Stimulated activated naive CD4-positive, alpha-beta T cell treated with Interleukin-2 at 50 U/mL for 16 hours (primary cell): ENCODE measurements at regions not wholly inside any gene's neighbourhood (a gene's known extent, or its start where the extent isn't known, plus 50 kb on each side); places are given as distances from the start of the nearest gene placed in this dataset.

Experiments
- DNase-seq: peaks from one replicate; lab custom pipeline; 2025; lab: John Stamatoyannopoulos, UW

DNA sequence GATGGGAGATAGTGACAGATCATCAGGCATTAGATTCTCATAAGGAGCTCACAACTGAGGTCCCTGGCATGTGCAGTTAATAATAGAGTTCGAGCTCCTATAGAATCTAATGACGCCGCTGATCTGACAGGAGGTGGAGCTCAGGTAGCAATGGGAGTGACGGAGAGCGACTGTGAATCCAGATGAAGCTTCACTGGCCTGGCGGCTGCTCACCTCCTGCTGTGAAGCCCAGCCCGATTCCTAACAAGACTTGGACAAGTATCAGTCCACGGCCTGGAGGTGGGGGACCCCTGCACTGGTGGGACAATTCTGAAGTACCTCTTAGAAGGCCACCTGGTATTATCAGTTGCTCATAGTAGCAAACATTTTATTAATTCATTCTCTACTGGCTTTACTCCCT lies 377.9 kb upstream of the ITGA1 start:
- no peak for DNase-seq

DNA sequence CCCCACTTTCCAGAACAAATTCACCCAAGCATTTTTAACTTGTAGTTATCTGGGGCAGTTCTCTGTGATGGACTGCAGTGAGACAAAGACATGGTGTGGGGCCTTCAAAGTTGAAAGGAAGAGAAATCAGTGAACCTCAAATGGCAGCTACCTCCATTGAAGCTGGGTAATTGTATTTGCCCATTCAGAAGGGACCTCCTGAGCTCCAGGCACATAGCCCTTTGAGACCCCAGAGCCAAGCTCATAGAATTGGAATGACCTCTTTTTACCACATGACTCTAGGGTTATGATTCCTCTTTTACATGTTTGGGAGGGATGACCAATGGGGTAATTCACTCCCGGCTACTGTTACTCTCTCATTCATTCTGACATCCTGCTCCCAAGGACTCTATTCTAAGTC lies 368.4 kb upstream of the ITGA1 start:
- no peak for DNase-seq

GRCh38 chr5:52427615-52428014 lies 360.1 kb upstream of the ITGA1 start:
- DNase-seq = no peak

DNA sequence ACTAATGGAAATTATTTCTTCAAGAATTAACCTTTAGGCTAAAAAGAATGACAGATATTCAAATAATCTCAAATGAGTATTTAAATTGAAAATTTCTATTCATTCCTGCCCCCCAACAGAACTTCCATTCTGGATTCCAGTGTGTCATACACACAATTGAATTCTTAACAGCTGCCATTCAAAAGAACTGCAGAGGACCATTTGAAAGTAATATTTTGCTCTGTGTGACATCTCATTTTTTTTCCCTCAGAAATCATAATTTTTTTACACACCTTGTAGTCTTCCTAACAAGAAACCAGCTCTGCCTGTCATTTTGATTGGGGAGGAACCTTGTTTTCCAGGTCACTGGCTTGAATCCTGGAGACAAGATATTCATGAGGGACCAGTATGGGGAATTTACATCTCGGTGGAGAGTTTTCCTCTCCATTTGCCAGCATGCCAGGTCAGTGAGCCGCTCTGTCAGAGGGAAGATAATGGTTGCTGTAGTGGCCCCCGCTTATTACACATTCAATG lies 358.7 kb upstream of the ITGA1 start:
- no peak for DNase-seq

DNA sequence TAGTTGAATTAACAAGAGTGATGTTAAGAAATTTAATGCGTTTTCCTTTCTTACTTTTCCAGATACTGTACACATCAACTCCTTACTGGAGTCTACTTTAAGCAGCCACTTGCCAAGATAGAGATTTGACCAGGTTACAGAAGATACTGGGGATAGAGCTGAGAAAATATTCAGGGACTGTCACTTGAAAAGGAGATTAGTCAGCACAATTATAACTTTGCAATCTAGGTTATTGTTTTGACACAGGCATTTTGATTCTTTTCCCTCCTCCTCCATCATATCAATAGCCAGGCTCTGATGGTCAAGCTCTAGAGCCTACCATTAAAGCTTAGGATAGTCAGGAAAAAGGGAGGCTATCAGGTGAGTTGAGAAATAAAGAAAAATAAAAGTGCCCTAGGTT lies 345.9 kb upstream of the ITGA1 start:
- no peak for DNase-seq

DNA sequence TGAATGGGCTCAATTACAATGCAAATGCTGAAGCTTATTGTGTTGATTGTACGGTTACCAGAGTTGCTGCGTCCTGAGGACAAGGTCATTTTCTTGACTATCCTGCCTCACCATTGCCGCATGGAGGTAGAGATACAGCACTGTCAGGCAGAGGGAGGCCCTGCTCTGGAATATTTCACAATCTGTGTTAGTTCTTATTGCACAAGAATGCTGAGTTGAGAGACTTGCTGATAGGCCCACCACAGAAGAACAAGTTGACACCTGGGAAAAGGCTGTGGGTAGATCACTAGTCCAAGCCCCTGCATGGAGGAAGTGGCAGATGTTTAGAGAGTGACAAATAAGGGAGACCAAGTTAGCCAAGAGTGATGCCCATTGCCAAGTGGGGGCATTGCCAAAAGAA lies 344.5 kb upstream of the ITGA1 start:
- DNase-seq = no peak

DNA sequence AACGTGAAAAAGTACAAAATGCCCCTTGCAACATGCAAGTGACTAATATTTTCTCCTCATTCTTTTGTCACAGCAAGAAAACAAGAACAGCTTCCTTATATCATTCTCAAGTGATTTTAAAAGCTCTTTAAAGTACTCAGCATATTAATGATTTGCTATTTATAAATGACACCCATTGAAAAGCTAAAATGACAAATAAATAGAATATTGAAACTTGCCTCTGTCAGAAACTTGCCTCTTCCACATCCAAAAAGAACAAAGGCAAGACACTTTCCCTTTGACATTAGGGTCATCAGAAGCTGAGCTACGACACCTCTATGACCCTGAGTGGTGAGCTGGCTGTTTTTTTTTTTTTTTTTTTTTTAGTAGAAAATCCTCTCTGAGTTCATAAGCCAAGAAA lies 339.6 kb upstream of the ITGA1 start:
- no peak for DNase-seq

GRCh38 chr5:52449516-52449915 lies 338.2 kb upstream of the ITGA1 start:
- no peak for DNase-seq

GRCh38 chr5:52452098-52452497 lies 335.6 kb upstream of the ITGA1 start:
- DNase-seq = no peak

DNA sequence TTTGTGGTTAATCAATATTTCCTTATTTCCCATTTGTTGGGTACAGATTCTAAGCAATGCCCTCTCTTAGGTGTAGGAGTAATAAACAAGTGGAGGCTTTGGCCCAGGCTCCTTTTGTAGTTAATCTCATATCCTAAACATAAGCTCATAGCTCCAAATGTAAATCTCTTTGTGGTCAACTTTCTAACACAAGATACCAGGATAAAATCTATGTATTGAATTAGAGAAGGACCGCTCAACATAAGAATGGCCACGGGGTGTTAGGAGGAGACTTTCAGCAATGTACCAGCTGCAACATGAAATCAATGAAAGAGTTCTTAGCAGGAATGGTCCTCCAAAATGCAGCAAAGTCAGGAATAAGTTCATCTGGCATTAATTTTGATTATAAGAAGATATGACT lies 334.5 kb upstream of the ITGA1 start:
- DNase-seq = no peak

DNA sequence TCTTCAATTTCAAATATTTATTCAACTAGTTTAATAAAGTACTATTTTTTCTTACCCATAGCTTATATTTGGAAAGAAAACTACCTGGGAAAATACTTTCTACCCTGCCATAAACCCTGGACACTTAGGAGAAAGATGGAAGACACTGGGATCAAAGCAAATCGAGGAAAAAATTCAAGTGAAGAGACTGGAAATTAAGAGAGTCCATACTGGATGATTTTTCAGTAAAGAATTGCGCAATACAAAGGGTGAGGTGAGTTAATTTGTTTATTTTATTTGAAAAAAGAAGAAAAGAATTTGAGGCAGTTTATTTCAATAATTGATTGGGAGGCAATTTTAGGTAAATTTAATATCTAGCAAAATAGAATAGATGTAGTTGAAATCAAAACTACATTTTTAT lies 331.8 kb upstream of the ITGA1 start:
- no peak for DNase-seq

- DNase-seq = no peak
Measured at GRCh38 chr5:52457810-52458209, 329.9 kb upstream of the ITGA1 start.

GRCh38 chr5:52466113-52466512 lies 321.6 kb upstream of the ITGA1 start:
- DNase-seq = no peak

DNA sequence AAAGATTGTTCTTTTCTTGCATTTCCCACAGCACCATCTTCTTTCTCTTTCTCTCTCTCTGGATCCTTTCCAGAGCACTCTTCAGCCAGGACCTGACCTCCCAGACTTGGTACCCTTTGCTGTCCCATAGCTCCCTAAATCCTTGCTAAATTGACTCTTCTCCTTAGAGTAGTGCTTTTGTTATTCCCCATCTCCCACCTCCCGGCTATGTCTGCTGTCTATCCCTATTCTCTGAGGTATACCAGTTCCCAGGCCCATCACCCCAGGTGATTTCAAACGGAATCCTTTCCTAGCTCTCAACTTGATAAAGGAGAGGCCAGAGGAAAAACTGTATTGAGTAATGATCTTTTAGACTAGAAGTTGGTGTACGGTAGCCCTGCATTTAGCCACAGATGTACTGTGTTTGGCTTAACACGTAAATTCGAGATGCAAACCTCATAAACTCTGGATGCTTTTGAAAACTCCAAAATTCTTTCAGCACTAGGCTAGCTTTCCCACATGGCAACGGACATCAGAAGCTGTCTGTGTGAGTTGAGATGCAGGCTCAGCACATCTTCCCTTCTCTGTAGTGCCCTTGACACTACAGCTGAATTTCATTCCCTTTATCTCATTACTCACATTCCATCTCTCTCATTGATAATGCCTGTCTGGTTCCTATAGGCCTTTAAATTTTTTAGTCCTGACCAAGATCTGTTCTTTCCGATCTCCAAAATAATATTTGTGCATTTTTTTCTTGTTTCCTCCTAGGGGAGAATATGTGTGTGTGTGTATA lies 320.8 kb upstream of the ITGA1 start:
- no peak for DNase-seq

GRCh38 chr5:52468976-52469375 lies 318.7 kb upstream of the ITGA1 start:
- DNase-seq = no peak

- no peak for DNase-seq
Measured at GRCh38 chr5:52469420-52469819, 318.3 kb upstream of the ITGA1 start.

DNA sequence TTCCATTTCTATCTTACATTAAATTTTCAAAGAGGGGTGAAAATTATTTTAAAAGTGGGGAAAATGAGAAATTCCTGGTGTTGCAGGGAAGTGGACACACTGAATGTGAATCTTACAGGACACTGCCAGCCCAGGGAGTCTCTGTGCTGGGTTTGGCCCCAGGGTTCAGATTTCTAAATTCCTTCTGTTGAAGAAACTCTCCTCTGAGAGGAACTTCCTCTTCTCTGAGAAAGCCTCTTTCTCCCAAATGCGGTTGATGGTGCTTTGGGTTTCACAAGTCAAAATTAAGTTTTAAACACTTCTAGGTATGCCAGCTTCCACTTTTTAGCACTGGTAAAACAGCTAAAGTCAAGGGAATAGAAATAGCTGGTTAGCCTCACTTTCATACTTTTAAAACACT lies 317.9 kb upstream of the ITGA1 start:
- DNase-seq = no peak

DNA sequence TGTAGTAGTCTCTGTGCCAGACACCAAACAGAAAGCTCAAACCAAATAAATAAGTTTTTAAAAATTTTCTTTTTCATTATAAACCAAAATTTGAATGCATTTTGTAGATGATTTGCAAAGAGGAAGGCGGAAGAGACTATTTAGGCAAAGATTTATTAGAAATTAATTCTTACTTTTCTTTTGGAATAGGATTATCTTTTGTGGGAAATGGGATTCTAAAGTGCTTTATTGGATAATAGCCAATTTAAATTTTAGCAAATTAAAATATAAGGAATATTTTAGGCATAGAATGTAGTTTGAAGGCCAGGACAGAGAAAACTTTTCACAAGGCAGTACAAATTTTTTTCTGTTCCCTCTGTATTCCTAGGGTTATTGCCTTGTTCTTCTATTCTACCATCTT lies 311.4 kb upstream of the ITGA1 start:
- DNase-seq = no peak

GRCh38 chr5:52481201-52481600 lies 306.5 kb upstream of the ITGA1 start:
- no peak for DNase-seq

- no peak for DNase-seq
Measured at GRCh38 chr5:52481851-52482250, 305.9 kb upstream of the ITGA1 start.

GRCh38 chr5:52491071-52491787 lies 296.5 kb upstream of the ITGA1 start:
- DNase-seq = no peak

- no peak for DNase-seq
Measured at GRCh38 chr5:52491818-52492217, 295.9 kb upstream of the ITGA1 start.

GRCh38 chr5:52497133-52497693 lies 290.5 kb upstream of the ITGA1 start:
- DNase-seq = no peak
